Nephron progenitor cell (in vitro differentiated cells): ENCODE measurements at regions not wholly inside any gene's neighbourhood (a gene's known extent, or its start where the extent isn't known, plus 50 kb on each side); places are given as distances from the start of the nearest gene placed in this dataset.

Source experiments
- DNase-seq: peaks from one replicate; pipeline ENCODE4 v3.0.0; 2021
- H3K27ac Mint-ChIP-seq: 2 replicates; pipeline ENCODE4 v1.8.0; 2021; ENCODE audit warnings: mild to moderate bottlenecking, moderate library complexity, mixed read lengths
- H3K27me3 Mint-ChIP-seq: 2 replicates; pipeline ENCODE4 v1.8.0; 2021; ENCODE audit warnings: mild to moderate bottlenecking, low read depth, mixed read lengths; ENCODE audit not compliant: poor library complexity
- H3K36me3 Mint-ChIP-seq: 2 replicates; pipeline ENCODE4 v1.8.0; 2021; ENCODE audit warnings: low read depth, mixed read lengths
- H3K4me1 Mint-ChIP-seq: 2 replicates; pipeline ENCODE4 v1.8.0; 2021; ENCODE audit warnings: mixed read lengths
- H3K4me3 Mint-ChIP-seq: 2 replicates; pipeline ENCODE4 v1.8.0; 2021; ENCODE audit warnings: mild to moderate bottlenecking, moderate library complexity, mixed read lengths
- H3K9me3 Mint-ChIP-seq: 2 replicates; pipeline ENCODE4 v1.8.0; 2021; ENCODE audit warnings: mild to moderate bottlenecking, moderate library complexity, mixed read lengths
- TF ChIP-seq, protein P1 (sequence below): fragments of 200-600 bp; sonication (generic); IDR thresholded peaks from 2 replicates; pipeline ENCODE4 v1.5.0; 2021; ENCODE audit warnings: antibody characterized with exemption

DNA sequence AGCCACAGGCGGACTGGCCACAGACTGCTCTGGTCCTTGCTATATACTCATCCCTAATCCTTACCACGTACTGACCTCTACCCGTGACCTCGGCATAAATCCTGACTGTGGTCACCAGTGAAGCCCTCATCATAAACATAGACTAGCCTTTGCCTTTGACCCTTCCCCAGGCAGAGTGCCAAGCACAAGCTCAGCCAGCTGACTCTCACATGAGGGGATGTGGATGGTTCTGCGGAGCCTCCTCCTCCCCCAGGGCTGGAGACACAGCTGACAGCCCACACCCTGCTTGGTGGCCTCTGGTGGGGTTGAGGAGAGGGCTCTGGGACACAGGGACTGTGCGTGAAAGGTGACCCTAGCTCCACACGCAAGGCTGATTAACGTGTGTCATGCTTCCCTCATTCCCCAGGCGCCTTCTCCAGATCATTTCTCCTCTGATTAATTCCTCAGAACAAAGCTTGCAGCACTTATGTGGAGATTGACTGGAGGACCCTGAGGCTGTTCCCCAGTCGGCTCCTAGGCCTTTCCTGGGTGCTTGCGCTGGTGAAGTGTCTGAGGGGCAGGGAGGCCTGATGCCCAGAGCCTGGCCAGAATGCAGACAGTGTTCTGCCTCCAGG, 241.5 kb upstream of the NLRP1 start:
- TF ChIP-seq, protein P1, sequence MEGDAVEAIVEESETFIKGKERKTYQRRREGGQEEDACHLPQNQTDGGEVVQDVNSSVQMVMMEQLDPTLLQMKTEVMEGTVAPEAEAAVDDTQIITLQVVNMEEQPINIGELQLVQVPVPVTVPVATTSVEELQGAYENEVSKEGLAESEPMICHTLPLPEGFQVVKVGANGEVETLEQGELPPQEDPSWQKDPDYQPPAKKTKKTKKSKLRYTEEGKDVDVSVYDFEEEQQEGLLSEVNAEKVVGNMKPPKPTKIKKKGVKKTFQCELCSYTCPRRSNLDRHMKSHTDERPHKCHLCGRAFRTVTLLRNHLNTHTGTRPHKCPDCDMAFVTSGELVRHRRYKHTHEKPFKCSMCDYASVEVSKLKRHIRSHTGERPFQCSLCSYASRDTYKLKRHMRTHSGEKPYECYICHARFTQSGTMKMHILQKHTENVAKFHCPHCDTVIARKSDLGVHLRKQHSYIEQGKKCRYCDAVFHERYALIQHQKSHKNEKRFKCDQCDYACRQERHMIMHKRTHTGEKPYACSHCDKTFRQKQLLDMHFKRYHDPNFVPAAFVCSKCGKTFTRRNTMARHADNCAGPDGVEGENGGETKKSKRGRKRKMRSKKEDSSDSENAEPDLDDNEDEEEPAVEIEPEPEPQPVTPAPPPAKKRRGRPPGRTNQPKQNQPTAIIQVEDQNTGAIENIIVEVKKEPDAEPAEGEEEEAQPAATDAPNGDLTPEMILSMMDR, result no peak

DNA sequence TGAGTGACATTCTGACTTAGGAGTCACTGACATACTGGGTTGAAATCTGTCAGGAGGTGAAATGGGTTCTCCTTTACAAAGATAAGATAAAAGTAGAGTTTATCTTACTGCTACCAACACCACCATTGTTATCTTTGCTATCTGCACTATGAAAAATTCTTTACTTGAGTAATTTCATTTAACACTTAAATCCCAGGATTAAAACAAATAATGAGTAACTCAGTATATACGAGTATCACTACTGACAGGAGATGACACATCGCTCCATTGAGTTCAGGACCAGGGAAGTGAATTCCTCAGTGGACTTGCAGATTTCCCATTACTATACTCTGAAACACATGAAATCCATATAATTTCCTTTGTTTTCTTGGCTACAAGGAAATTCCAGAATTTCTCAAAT, 242.1 kb upstream of the NLRP1 start:
- H3K27ac Mint-ChIP-seq, result no peak overlapping the region
- H3K4me1 Mint-ChIP-seq, result peaks cover 8% of the 10 kb centered on the region
- DNase-seq, result no peak
- peaks cover 21% of the 10 kb centered on the region for H3K9me3 Mint-ChIP-seq
- H3K27me3 Mint-ChIP-seq, result peaks cover 17% of the 10 kb centered on the region
- TF ChIP-seq, protein P1, result no peak
- H3K36me3 Mint-ChIP-seq, result peaks cover 8% of the 10 kb centered on the region
- H3K4me3 Mint-ChIP-seq, result no peak overlapping the region

More for the DNA sequence above, 241.5 kb upstream of the NLRP1 start:
- Mint-ChIP-seq H3K36me3 (peaks cover 8% of the 10 kb centered on the region), H3K27ac (no peak overlapping the region), H3K4me1 (peaks cover 8% of the 10 kb centered on the region), H3K4me3 (no peak overlapping the region), H3K9me3 (peaks cover 21% of the 10 kb centered on the region), H3K27me3 (peaks cover 17% of the 10 kb centered on the region)
- peak; percentile 38 for DNase-seq

DNA sequence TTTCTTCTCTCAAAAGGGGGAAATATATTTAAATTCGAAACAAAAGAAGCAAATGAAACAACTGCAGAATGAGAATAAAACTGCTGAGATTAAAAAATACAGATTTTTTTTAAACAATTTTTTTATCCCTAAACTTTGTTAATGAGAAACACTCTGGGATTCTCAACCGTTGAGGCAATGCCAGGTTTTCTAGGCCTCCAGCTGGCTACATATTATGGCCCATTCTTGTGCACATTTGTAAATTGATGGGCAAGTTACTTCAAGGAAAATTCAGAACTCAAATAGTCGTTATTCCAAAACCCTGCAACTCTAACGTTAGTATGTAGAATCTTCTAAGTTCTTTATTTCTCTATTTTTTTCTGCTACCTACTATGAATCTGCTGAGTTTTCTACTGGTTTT, 239.3 kb upstream of the WSCD1 start:
- no peak for DNase-seq
- no peak overlapping the region for H3K27ac Mint-ChIP-seq
- peaks cover 17% of the 10 kb centered on the region for H3K27me3 Mint-ChIP-seq
- H3K4me3 Mint-ChIP-seq, result no peak overlapping the region
- peaks cover 18% of the 10 kb centered on the region for H3K4me1 Mint-ChIP-seq
- TF ChIP-seq, protein P1, result no peak
- peaks cover 8% of the 10 kb centered on the region for H3K36me3 Mint-ChIP-seq
- peaks cover 21% of the 10 kb centered on the region for H3K9me3 Mint-ChIP-seq

DNA sequence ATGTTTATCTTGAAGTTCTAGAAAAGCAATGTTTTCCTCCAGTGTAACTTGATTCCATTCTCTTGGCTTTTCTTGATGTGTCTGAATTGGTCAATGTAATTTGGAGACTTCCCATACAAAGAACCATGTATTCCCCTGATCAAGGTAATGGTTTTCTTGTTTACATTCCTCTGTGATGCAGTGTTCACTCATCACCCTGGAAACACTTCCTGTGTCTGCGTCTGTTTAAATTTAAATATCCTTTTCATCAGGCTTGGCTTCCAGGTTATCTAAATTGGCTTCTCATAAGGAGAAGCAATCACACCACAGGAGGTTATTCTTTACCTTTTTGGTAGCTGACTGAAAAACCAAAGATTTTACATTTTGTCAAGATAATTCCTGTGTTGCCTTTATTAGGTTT, 237.3 kb upstream of the WSCD1 start:
- TF ChIP-seq, protein P1, result no peak
- no peak for DNase-seq
- H3K36me3 Mint-ChIP-seq, result no peaks in the 10 kb centered on the region
- H3K4me1 Mint-ChIP-seq, result peaks cover 32% of the 10 kb centered on the region
- peaks cover 13% of the 10 kb centered on the region for H3K27me3 Mint-ChIP-seq
- no peak overlapping the region for H3K4me3 Mint-ChIP-seq
- no peak overlapping the region for H3K27ac Mint-ChIP-seq
- H3K9me3 Mint-ChIP-seq, result peaks cover 9% of the 10 kb centered on the region

DNA sequence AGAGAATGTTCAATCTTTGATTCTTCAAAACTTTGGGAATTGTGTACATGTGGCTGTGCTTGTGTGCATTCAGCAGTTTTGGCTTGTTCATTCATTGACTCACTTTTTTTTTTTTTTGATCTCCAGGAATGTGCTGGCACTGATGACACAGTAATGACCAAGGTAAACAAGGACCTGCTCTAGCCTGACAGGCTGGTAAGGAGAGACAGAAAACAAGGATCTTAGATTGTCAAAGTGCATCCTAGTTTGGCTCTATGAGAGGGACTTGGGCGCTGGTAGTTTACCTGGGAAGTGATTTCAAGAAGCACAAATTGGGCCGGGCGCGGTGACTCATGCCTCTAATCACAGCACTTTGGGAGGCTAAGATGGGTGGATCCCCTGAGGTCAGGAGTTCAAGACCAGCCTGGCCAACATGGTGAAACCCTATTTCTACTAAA, 233.1 kb upstream of the WSCD1 start:
- Mint-ChIP-seq H3K27me3 (peaks cover 6% of the 10 kb centered on the region), H3K4me3 (no peak overlapping the region), H3K9me3 (no peaks in the 10 kb centered on the region), H3K36me3 (no peaks in the 10 kb centered on the region), H3K27ac (no peak overlapping the region), H3K4me1 (peaks cover 40% of the 10 kb centered on the region)
- DNase-seq, result no peak
- TF ChIP-seq, protein P1, result no peak

DNA sequence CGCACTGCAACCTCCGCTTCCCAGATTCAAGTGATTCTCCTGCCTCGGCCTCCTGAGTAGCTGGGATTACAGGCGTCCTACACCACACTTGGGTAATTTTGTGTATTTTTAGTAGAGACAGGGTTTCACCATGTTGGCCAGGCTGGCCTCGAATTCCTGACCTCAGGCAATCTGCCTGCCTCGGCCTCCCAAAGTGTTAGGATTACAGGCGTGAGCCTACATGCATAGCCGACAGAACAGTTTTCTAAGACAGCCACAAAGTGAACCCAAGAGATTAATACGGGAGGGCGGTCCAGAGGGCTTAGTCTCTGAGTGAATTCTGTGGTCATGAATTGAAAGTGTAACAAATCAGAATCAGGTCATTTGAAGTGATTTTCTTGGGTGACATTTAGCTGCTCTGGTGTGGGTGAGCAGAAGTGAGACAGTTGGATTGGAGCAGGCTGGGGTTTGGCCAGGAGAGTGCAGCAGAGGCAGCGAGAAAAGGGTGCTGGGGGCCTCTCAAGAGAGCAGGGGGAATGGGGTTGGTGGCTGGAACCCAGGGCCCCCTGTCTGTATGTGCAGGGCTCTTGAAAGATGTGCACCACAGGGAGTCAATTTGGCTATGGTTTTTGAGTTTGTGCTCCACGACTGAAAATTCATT, 231.4 kb upstream of the WSCD1 start:
- Mint-ChIP-seq H3K4me3 (no peak overlapping the region), H3K4me1 (peaks cover 30% of the 10 kb centered on the region), H3K27me3 (peaks cover 6% of the 10 kb centered on the region), H3K27ac (peak overlapping the region; percentile 43), H3K9me3 (no peaks in the 10 kb centered on the region), H3K36me3 (no peaks in the 10 kb centered on the region)
- TF ChIP-seq, protein P1, result no peak
- DNase-seq, result no peak
